ENCODE measurements at regions not wholly inside any gene's neighbourhood (a gene's known extent, or its start where the extent isn't known, plus 50 kb on each side); places are given as distances from the start of the nearest gene placed in this dataset.
A peak's percentile ranks its signal among the peaks of the same experiment; 100 is the strongest.
"Not testable (repeated sequence)": the region's sequence is repeated elsewhere in the genome, so short reads cannot be mapped to it uniquely, and the experiment has no call there.

GRCh38 chr3:139267300-139268246, 76.2 kb upstream of the MRPS22 start:
- DNase-seq = no peak
- TF ChIP-seq CTCF (IDR thresholded peaks at IDR 0.05; ENCODE audit: borderline replicate concordance) = no peak

GRCh38 chr3:139269984-139270383, 73.8 kb upstream of the MRPS22 start:
- Histone ChIP-seq H3K27ac (replicated peaks) (no peak overlapping the region), H3K4me1 (peaks cover 16% of the 10 kb centered on the region), H3K36me3 (no peaks in the 10 kb centered on the region), H3K9me3 (replicated peaks) (no peaks in the 10 kb centered on the region), H3K4me3 (no peak overlapping the region), H3K27me3 (ENCODE audit: low read depth) (peaks cover 9% of the 10 kb centered on the region)
- intact Hi-C loops (cut with micrococcal nuclease) = no loop called here
- no peak for DNase-seq
- no peak for TF ChIP-seq CTCF (IDR thresholded peaks at IDR 0.05; ENCODE audit: borderline replicate concordance)

More at GRCh38 chr3:139267300-139268246, 76.2 kb upstream of the MRPS22 start:
- Histone ChIP-seq H3K4me1 (peaks cover 24% of the 10 kb centered on the region), H3K27me3 (ENCODE audit: low read depth) (peaks cover 6% of the 10 kb centered on the region), H3K27ac (replicated peaks) (peak overlapping the region; percentile 61), H3K36me3 (no peaks in the 10 kb centered on the region), H3K9me3 (replicated peaks) (no peaks in the 10 kb centered on the region), H3K4me3 (no peak overlapping the region)
- intact Hi-C loops (cut with micrococcal nuclease) = no loop called here

- peaks cover 13% of the 10 kb centered on the region for H3K4me1 ChIP-seq
- intact Hi-C loops (cut with micrococcal nuclease); H3K36me3 ChIP-seq; H3K4me3 ChIP-seq; DNase-seq; H3K27ac ChIP-seq (replicated peaks); H3K9me3 ChIP-seq (replicated peaks); H3K27me3 ChIP-seq (ENCODE audit: low read depth): not testable (repeated sequence)
Observed at GRCh38 chr3:139270652-139271051, 73.2 kb upstream of the MRPS22 start.

- H3K36me3 ChIP-seq = no peaks in the 10 kb centered on the region
- no peak for DNase-seq
- no peak for TF ChIP-seq CTCF (IDR thresholded peaks at IDR 0.05; ENCODE audit: borderline replicate concordance)
- peaks cover 11% of the 10 kb centered on the region for H3K4me1 ChIP-seq
- peaks cover 4% of the 10 kb centered on the region for H3K27me3 ChIP-seq (ENCODE audit: low read depth)
- peaks cover 12% of the 10 kb centered on the region for H3K9me3 ChIP-seq (replicated peaks)
- intact Hi-C loops (cut with micrococcal nuclease) = no loop called here
- no peak overlapping the region for H3K4me3 ChIP-seq
- no peak overlapping the region for H3K27ac ChIP-seq (replicated peaks)
Observed at GRCh38 chr3:139280027-139280671, 63.7 kb upstream of the MRPS22 start.

- H3K36me3 ChIP-seq = no peaks in the 10 kb centered on the region
- intact Hi-C loops (cut with micrococcal nuclease) = no loop called here
Observed at GRCh38 chr3:139281096-139281495, 62.7 kb upstream of the MRPS22 start.

More at GRCh38 chr3:139281096-139281495, 62.7 kb upstream of the MRPS22 start:
- Histone ChIP-seq H3K4me3 (no peak overlapping the region), H3K9me3 (replicated peaks) (peaks cover 12% of the 10 kb centered on the region), H3K27ac (replicated peaks) (no peak overlapping the region), H3K27me3 (ENCODE audit: low read depth) (peaks cover 4% of the 10 kb centered on the region), H3K4me1 (peaks cover 17% of the 10 kb centered on the region)
- DNase-seq = no peak
- no peak for TF ChIP-seq CTCF (IDR thresholded peaks at IDR 0.05; ENCODE audit: borderline replicate concordance)
